Nephron (organoid): ENCODE measurements at regions not wholly inside any gene's neighbourhood (a gene's known extent, or its start where the extent isn't known, plus 50 kb on each side); places are given as distances from the start of the nearest gene placed in this dataset.
A peak's percentile ranks its signal among the peaks of the same experiment; 100 is the strongest.

Source experiments
- H3K27ac Mint-ChIP-seq, 3 experiments: 2 replicates each; pipeline ENCODE4 v1.8.0; 2020; ENCODE audit warnings: mixed read lengths in 3 of 3, mild to moderate bottlenecking in 2 of 3, moderate library complexity in 1 of 3
- H3K27me3 Mint-ChIP-seq: 2 replicates; pipeline ENCODE4 v1.8.0; 2021; ENCODE audit warnings: low read depth, mild to moderate bottlenecking, moderate library complexity, mixed read lengths
- H3K36me3 Mint-ChIP-seq: 2 replicates; pipeline ENCODE4 v1.8.0; 2020; ENCODE audit warnings: low read depth, mixed read lengths
- H3K4me1 Mint-ChIP-seq: 2 replicates; pipeline ENCODE4 v1.8.0; 2020; ENCODE audit warnings: mixed read lengths
- H3K4me3 Mint-ChIP-seq, 3 experiments: 2 replicates each; pipeline ENCODE4 v1.8.0; 2020; ENCODE audit warnings: mild to moderate bottlenecking in 3 of 3, mixed read lengths in 3 of 3, moderate library complexity in 2 of 3
- H3K9me3 Mint-ChIP-seq: 2 replicates; pipeline ENCODE4 v1.8.0; 2020; ENCODE audit warnings: mixed read lengths
- TF ChIP-seq, protein P1 (sequence below), 3 experiments: fragments of 200-600 bp; sonication (generic); IDR thresholded peaks; one replicate each; pipeline ENCODE4 v1.5.0; 2021; ENCODE audit warnings: antibody characterized with exemption in 3 of 3; ENCODE audit not compliant: unreplicated experiment in 3 of 3

DNA sequence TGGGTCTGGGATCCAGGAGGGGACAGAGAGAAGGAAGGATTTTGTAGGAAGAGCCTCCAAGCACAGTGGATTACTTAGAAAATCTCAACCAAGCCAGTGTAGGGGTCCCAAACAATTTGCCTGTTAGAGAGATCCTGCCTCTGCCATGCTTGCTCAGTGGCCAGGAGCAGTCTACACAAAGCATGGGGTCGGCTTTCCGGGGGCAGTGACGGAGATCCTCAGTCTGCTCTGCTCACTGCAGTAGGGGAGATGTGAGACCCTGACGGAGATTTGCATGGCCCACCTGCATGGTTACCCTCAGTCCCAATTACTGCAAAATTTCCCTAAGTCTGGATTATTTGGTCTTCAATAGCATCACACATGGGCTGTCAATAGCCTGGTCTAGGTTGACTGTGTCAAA, 385.2 kb downstream of the CMPK2 start:
- H3K27ac Mint-ChIP-seq: no peak overlapping the region
- no peak overlapping the region for H3K4me3 Mint-ChIP-seq
- peaks cover 4% of the 10 kb centered on the region for H3K9me3 Mint-ChIP-seq

DNA sequence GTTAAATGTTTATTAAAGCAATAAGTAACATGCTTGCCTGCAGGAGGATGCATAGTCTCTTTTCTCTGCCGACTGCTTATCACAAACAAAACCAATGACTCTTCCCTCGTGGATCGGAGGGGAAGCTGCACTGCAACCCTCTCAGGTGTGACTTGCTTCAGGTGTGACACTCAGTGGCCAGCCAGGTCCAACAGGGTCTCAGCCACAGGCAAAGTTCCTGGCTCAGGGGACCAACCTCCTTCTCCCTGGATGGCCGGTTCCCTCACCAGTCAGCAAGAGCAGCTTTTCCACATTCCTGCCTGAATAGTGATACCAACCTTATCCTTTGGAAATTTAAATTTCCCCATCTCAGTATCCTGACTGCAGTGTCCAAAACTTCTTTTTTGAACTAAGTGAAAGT, 383.5 kb downstream of the CMPK2 start:
- peaks cover 4% of the 10 kb centered on the region for H3K9me3 Mint-ChIP-seq

More for the DNA sequence above, 385.2 kb downstream of the CMPK2 start:
- Mint-ChIP-seq H3K36me3 (no peaks in the 10 kb centered on the region), H3K27me3 (peaks cover 7% of the 10 kb centered on the region), H3K4me1 (no peaks in the 10 kb centered on the region)
- TF ChIP-seq, protein P1, sequence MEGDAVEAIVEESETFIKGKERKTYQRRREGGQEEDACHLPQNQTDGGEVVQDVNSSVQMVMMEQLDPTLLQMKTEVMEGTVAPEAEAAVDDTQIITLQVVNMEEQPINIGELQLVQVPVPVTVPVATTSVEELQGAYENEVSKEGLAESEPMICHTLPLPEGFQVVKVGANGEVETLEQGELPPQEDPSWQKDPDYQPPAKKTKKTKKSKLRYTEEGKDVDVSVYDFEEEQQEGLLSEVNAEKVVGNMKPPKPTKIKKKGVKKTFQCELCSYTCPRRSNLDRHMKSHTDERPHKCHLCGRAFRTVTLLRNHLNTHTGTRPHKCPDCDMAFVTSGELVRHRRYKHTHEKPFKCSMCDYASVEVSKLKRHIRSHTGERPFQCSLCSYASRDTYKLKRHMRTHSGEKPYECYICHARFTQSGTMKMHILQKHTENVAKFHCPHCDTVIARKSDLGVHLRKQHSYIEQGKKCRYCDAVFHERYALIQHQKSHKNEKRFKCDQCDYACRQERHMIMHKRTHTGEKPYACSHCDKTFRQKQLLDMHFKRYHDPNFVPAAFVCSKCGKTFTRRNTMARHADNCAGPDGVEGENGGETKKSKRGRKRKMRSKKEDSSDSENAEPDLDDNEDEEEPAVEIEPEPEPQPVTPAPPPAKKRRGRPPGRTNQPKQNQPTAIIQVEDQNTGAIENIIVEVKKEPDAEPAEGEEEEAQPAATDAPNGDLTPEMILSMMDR (IDR thresholded peaks at IDR 0.05; ENCODE audit: unreplicated experiment in 3 of 3): no peak

GRCh38 chr2:6487765-6488164, 377.9 kb downstream of the CMPK2 start:
- no peak overlapping the region for H3K27ac Mint-ChIP-seq
- peaks cover 13% of the 10 kb centered on the region for H3K27me3 Mint-ChIP-seq
- no peak overlapping the region for H3K4me3 Mint-ChIP-seq
- H3K9me3 Mint-ChIP-seq: peaks cover 4% of the 10 kb centered on the region
- TF ChIP-seq, protein P1 (IDR thresholded peaks at IDR 0.05; ENCODE audit: unreplicated experiment in 3 of 3): no peak
- peaks cover 5% of the 10 kb centered on the region for H3K4me1 Mint-ChIP-seq
- H3K36me3 Mint-ChIP-seq: no peaks in the 10 kb centered on the region

More for the DNA sequence above, 383.5 kb downstream of the CMPK2 start:
- Mint-ChIP-seq H3K27me3 (peaks cover 7% of the 10 kb centered on the region), H3K4me3 (no peak overlapping the region), H3K4me1 (no peaks in the 10 kb centered on the region), H3K27ac (no peak overlapping the region), H3K36me3 (no peaks in the 10 kb centered on the region)
- TF ChIP-seq, protein P1 (IDR thresholded peaks at IDR 0.05; ENCODE audit: unreplicated experiment in 3 of 3): no peak

DNA sequence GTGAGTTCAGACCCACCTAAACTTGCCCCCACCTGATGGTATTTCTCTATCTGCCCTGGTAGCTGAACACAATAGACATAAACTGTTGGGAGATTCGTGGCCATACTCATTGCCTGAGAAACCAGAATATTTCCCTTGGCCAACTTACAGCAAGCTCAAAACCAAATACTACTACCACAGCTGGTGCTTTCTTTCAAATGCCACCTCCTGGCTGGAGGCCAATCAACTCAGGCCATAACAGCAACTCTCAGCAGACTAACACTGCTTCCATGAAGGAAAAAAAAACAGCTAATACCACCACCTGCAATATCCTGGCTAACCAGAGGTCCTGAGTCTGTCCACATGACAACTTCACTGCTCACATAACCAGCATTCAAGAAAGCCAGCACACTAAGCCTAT, 373.1 kb downstream of the CMPK2 start:
- H3K9me3 Mint-ChIP-seq: no peaks in the 10 kb centered on the region
- H3K36me3 Mint-ChIP-seq: no peaks in the 10 kb centered on the region

GRCh38 chr2:6493266-6493665, 372.4 kb downstream of the CMPK2 start:
- Mint-ChIP-seq H3K27ac (no peak overlapping the region), H3K4me3 (no peak overlapping the region), H3K36me3 (no peaks in the 10 kb centered on the region), H3K27me3 (peaks cover 22% of the 10 kb centered on the region), H3K9me3 (no peaks in the 10 kb centered on the region), H3K4me1 (peaks cover 8% of the 10 kb centered on the region)
- TF ChIP-seq, protein P1 (IDR thresholded peaks at IDR 0.05; ENCODE audit: unreplicated experiment in 3 of 3): no peak

More for the DNA sequence above, 373.1 kb downstream of the CMPK2 start:
- peaks cover 8% of the 10 kb centered on the region for H3K4me1 Mint-ChIP-seq
- H3K27ac Mint-ChIP-seq: peak overlapping the region in 2 of 3 experiments; percentile 12 to 27
- peaks cover 22% of the 10 kb centered on the region for H3K27me3 Mint-ChIP-seq
- no peak overlapping the region for H3K4me3 Mint-ChIP-seq
- TF ChIP-seq, protein P1 (IDR thresholded peaks at IDR 0.05; ENCODE audit: unreplicated experiment in 3 of 3): no peak

GRCh38 chr2:6493669-6494068, 372.0 kb downstream of the CMPK2 start:
- H3K27ac Mint-ChIP-seq: no peak overlapping the region
- H3K4me1 Mint-ChIP-seq: peaks cover 8% of the 10 kb centered on the region
- TF ChIP-seq, protein P1 (IDR thresholded peaks at IDR 0.05; ENCODE audit: unreplicated experiment in 3 of 3): no peak
- no peak overlapping the region for H3K4me3 Mint-ChIP-seq
- H3K27me3 Mint-ChIP-seq: peaks cover 21% of the 10 kb centered on the region
- no peaks in the 10 kb centered on the region for H3K36me3 Mint-ChIP-seq
- no peaks in the 10 kb centered on the region for H3K9me3 Mint-ChIP-seq
